KG1 (cell line): ENCODE measurements at regions not wholly inside any gene's neighbourhood (a gene's known extent, or its start where the extent isn't known, plus 50 kb on each side); places are given as distances from the start of the nearest gene placed in this dataset.

Experiments used
- DNase-seq: peaks from one replicate; lab custom pipeline; 2025; lab: John Stamatoyannopoulos, UW

GRCh38 chr4:121277194-121278105 is 103.4 kb downstream of the QRFPR start:
- no peak for DNase-seq

- DNase-seq: no peak
Observed at GRCh38 chr4:121273191-121273590, 107.6 kb downstream of the QRFPR start.

- DNase-seq: no peak
Observed at GRCh38 chr4:121272526-121272925, 108.3 kb downstream of the QRFPR start.

GRCh38 chr4:121270389-121270788 is 106.3 kb upstream of the TNIP3 start:
- DNase-seq: no peak

GRCh38 chr4:121269001-121269400 is 104.9 kb upstream of the TNIP3 start:
- no peak for DNase-seq

GRCh38 chr4:121266982-121267381 is 102.9 kb upstream of the TNIP3 start:
- no peak for DNase-seq

GRCh38 chr4:121256887-121257466 is 92.9 kb upstream of the TNIP3 start:
- DNase-seq: no peak

- peak; percentile 32 for DNase-seq
Observed at GRCh38 chr4:121255986-121256750, 92.0 kb upstream of the TNIP3 start.

GRCh38 chr4:121253961-121254360 is 89.8 kb upstream of the TNIP3 start:
- no peak for DNase-seq

- DNase-seq: no peak
Observed at GRCh38 chr4:121252224-121252806, 88.2 kb upstream of the TNIP3 start.

GRCh38 chr4:121248747-121249146 is 84.6 kb upstream of the TNIP3 start:
- no peak for DNase-seq

- DNase-seq: no peak
Observed at GRCh38 chr4:121246698-121247097, 82.6 kb upstream of the TNIP3 start.

- no peak for DNase-seq
Observed at GRCh38 chr4:121243485-121243884, 79.4 kb upstream of the TNIP3 start.

- no peak for DNase-seq
Observed at GRCh38 chr4:121242188-121242750, 78.1 kb upstream of the TNIP3 start.

GRCh38 chr4:121239951-121240350 is 75.8 kb upstream of the TNIP3 start:
- no peak for DNase-seq

- no peak for DNase-seq
Observed at GRCh38 chr4:121238461-121238860, 74.3 kb upstream of the TNIP3 start.

- no peak for DNase-seq
Observed at GRCh38 chr4:121237069-121237399, 72.9 kb upstream of the TNIP3 start.

- DNase-seq: no peak
Observed at GRCh38 chr4:121236353-121237068, 72.4 kb upstream of the TNIP3 start.

- no peak for DNase-seq
Observed at GRCh38 chr4:121233982-121234381, 69.9 kb upstream of the TNIP3 start.

GRCh38 chr4:121229993-121230392 is 65.9 kb upstream of the TNIP3 start:
- no peak for DNase-seq

- DNase-seq: no peak
Observed at GRCh38 chr4:121228848-121229247, 64.7 kb upstream of the TNIP3 start.
